CD8-positive, alpha-beta memory T cell (primary cell): ENCODE measurements at regions not wholly inside any gene's neighbourhood (a gene's known extent, or its start where the extent isn't known, plus 50 kb on each side); places are given as distances from the start of the nearest gene placed in this dataset.

Source experiments
- CTCF ChIA-PET: fragments of 350-600 bp; sonication (Branson Sonifier 250); formaldehyde crosslinking; loops from one replicate; lab custom pipeline; 2021; ENCODE audit warnings: antibody characterized with exemption; lab: Charles Lee
- POLR2A ChIA-PET: fragments of 350-600 bp; sonication (Branson Sonifier 250); formaldehyde crosslinking; loops from one replicate; lab custom pipeline; 2021; ENCODE audit warnings: antibody characterized with exemption; lab: Charles Lee
- DNase-seq, 5 donors: peaks; one replicate each; pipeline versions ENCODE4 v3.0.0 to v3.0.0-alpha.2; 2020 to 2022; ENCODE audit warnings: mixed read lengths in 1 of 5
- H3K27ac ChIP-seq: one replicate; pipeline ENCODE4 v1.7.0; 2013; ENCODE audit warnings: low read depth, mild to moderate bottlenecking, low read length, moderate library complexity
- H3K27me3 ChIP-seq: 2 replicates; pipeline ENCODE4 v1.7.0; 2013; ENCODE audit warnings: low read length, mild to moderate bottlenecking; ENCODE audit not compliant: insufficient read depth, poor library complexity, severe bottlenecking
- H3K36me3 ChIP-seq: 2 replicates; pipeline ENCODE4 v1.7.0; 2013; ENCODE audit warnings: mild to moderate bottlenecking, low read length, moderate library complexity; ENCODE audit not compliant: insufficient read depth
- H3K4me1 ChIP-seq: 2 replicates; pipeline ENCODE4 v1.7.0; 2013; ENCODE audit warnings: mild to moderate bottlenecking, low read length, moderate library complexity; ENCODE audit not compliant: insufficient read depth
- H3K4me3 ChIP-seq: 2 replicates; pipeline ENCODE4 v1.7.0; 2013; ENCODE audit warnings: mild to moderate bottlenecking, low read length
- H3K9me3 ChIP-seq: 2 replicates; pipeline ENCODE4 v1.7.0; 2013; ENCODE audit warnings: mild to moderate bottlenecking, low read length
- H3K27ac Mint-ChIP-seq, 8 donors: one replicate each; pipeline ENCODE4 v1.8.0; 2020 to 2021; ENCODE audit warnings: mixed read lengths in 8 of 8, mild to moderate bottlenecking in 6 of 8, inconsistent platforms in 3 of 8, moderate library complexity in 3 of 8
- H3K27me3 Mint-ChIP-seq, 2 donors: one replicate each; pipeline ENCODE4 v1.8.0; 2020 to 2021; ENCODE audit warnings: mixed read lengths in 2 of 2, mild to moderate bottlenecking in 1 of 2, moderate library complexity in 1 of 2
- H3K36me3 Mint-ChIP-seq, 3 donors: one replicate each; pipeline ENCODE4 v1.8.0; 2020 to 2021; ENCODE audit warnings: mixed read lengths in 3 of 3, inconsistent platforms in 1 of 3, mild to moderate bottlenecking in 1 of 3
- H3K4me1 Mint-ChIP-seq, 3 donors: one replicate each; pipeline ENCODE4 v1.8.0; 2020 to 2021; ENCODE audit warnings: mixed read lengths in 3 of 3, inconsistent platforms in 1 of 3, mild to moderate bottlenecking in 1 of 3
- H3K4me3 Mint-ChIP-seq, 7 donors: one replicate each; pipeline ENCODE4 v1.8.0; 2020 to 2021; ENCODE audit warnings: mixed read lengths in 7 of 7, mild to moderate bottlenecking in 6 of 7, moderate library complexity in 4 of 7, inconsistent platforms in 2 of 7
- H3K9me3 Mint-ChIP-seq, 5 donors: one replicate each; pipeline ENCODE4 v1.8.0; 2020 to 2022; ENCODE audit warnings: mixed read lengths in 5 of 5, mild to moderate bottlenecking in 3 of 5, moderate library complexity in 2 of 5, inconsistent platforms in 1 of 5

GRCh38 chr2:162967147-162967546, 128.6 kb upstream of the KCNH7 start:
- no peak overlapping the region for H3K27ac Mint-ChIP-seq
- Histone ChIP-seq H3K9me3 (no peaks in the 10 kb centered on the region), H3K36me3 (no peaks in the 10 kb centered on the region), H3K27me3 (no peaks in the 10 kb centered on the region), H3K4me3 (no peak overlapping the region), H3K4me1 (no peaks in the 10 kb centered on the region), H3K27ac (no peak overlapping the region)
- ChIA-PET POLR2A (no interaction called here), CTCF (no interaction called here)
- H3K4me3 Mint-ChIP-seq = no peak overlapping the region
- H3K4me1 Mint-ChIP-seq = no peaks in the 10 kb centered on the region
- no peaks in the 10 kb centered on the region for H3K27me3 Mint-ChIP-seq
- no peak for DNase-seq
- peaks cover 0 to 11% (median 0%) of the 10 kb centered on the region in 5 donors for H3K9me3 Mint-ChIP-seq
- H3K36me3 Mint-ChIP-seq = no peaks in the 10 kb centered on the region

- no peak overlapping the region for H3K4me3 ChIP-seq
- H3K36me3 Mint-ChIP-seq = no peaks in the 10 kb centered on the region
- no peaks in the 10 kb centered on the region for H3K36me3 ChIP-seq
- no peak overlapping the region for H3K4me3 Mint-ChIP-seq
- no peak overlapping the region for H3K27ac Mint-ChIP-seq
- H3K27me3 ChIP-seq = no peaks in the 10 kb centered on the region
- ChIA-PET CTCF (no interaction called here), POLR2A (no interaction called here)
- no peaks in the 10 kb centered on the region for H3K27me3 Mint-ChIP-seq
- H3K9me3 ChIP-seq = no peaks in the 10 kb centered on the region
- H3K27ac ChIP-seq = no peak overlapping the region
- DNase-seq = no peak
- peaks cover 0 to 11% (median 3%) of the 10 kb centered on the region in 5 donors for H3K9me3 Mint-ChIP-seq
- no peaks in the 10 kb centered on the region for H3K4me1 ChIP-seq
- no peaks in the 10 kb centered on the region for H3K4me1 Mint-ChIP-seq
Observed at GRCh38 chr2:162965191-162965590, 126.6 kb upstream of the KCNH7 start.

GRCh38 chr2:162964513-162964912, 125.9 kb upstream of the KCNH7 start:
- no peak overlapping the region for H3K4me3 Mint-ChIP-seq
- Histone ChIP-seq H3K27ac (no peak overlapping the region), H3K27me3 (no peaks in the 10 kb centered on the region)

GRCh38 chr2:162963156-162963555, 124.6 kb upstream of the KCNH7 start:
- no peak overlapping the region for H3K4me3 Mint-ChIP-seq
- CTCF ChIA-PET = no interaction called here

More at GRCh38 chr2:162964513-162964912, 125.9 kb upstream of the KCNH7 start:
- H3K4me3 ChIP-seq = no peak overlapping the region
- POLR2A ChIA-PET = no interaction called here
- no peak for DNase-seq
- Mint-ChIP-seq H3K4me1 (no peaks in the 10 kb centered on the region), H3K27ac (no peak overlapping the region), H3K9me3 (peaks cover 0 to 15% (median 8%) of the 10 kb centered on the region in 5 donors), H3K27me3 (no peaks in the 10 kb centered on the region), H3K36me3 (no peaks in the 10 kb centered on the region)
- H3K36me3 ChIP-seq = no peaks in the 10 kb centered on the region
- H3K4me1 ChIP-seq = no peaks in the 10 kb centered on the region
- CTCF ChIA-PET = no interaction called here
- H3K9me3 ChIP-seq = no peaks in the 10 kb centered on the region

GRCh38 chr2:162945785-162946184, 107.2 kb upstream of the KCNH7 start:
- DNase-seq = no peak
- Histone ChIP-seq H3K36me3 (no peaks in the 10 kb centered on the region), H3K9me3 (no peaks in the 10 kb centered on the region), H3K4me1 (no peaks in the 10 kb centered on the region), H3K27me3 (no peaks in the 10 kb centered on the region), H3K27ac (no peak overlapping the region), H3K4me3 (no peak overlapping the region)
- Mint-ChIP-seq H3K27ac (no peak overlapping the region), H3K4me3 (no peak overlapping the region), H3K27me3 (peaks cover 0 to 1% of the 10 kb centered on the region in 2 donors), H3K9me3 (peaks cover 2 to 41% (median 16%) of the 10 kb centered on the region in 5 donors), H3K36me3 (no peaks in the 10 kb centered on the region), H3K4me1 (no peaks in the 10 kb centered on the region)
- ChIA-PET CTCF (no interaction called here), POLR2A (no interaction called here)

More at GRCh38 chr2:162963156-162963555, 124.6 kb upstream of the KCNH7 start:
- DNase-seq = no peak
- H3K9me3 ChIP-seq = no peaks in the 10 kb centered on the region
- Mint-ChIP-seq H3K27me3 (no peaks in the 10 kb centered on the region), H3K36me3 (no peaks in the 10 kb centered on the region), H3K4me1 (no peaks in the 10 kb centered on the region), H3K9me3 (peaks cover 2 to 19% (median 14%) of the 10 kb centered on the region in 5 donors), H3K27ac (no peak overlapping the region)
- POLR2A ChIA-PET = no interaction called here
- no peaks in the 10 kb centered on the region for H3K27me3 ChIP-seq
- H3K36me3 ChIP-seq = no peaks in the 10 kb centered on the region
- no peaks in the 10 kb centered on the region for H3K4me1 ChIP-seq
- no peak overlapping the region for H3K4me3 ChIP-seq
- H3K27ac ChIP-seq = no peak overlapping the region

- Histone ChIP-seq H3K4me1 (no peaks in the 10 kb centered on the region), H3K36me3 (no peaks in the 10 kb centered on the region), H3K27me3 (no peaks in the 10 kb centered on the region), H3K4me3 (no peak overlapping the region), H3K9me3 (no peaks in the 10 kb centered on the region), H3K27ac (no peak overlapping the region)
- ChIA-PET CTCF (no interaction called here), POLR2A (no interaction called here)
- Mint-ChIP-seq H3K27me3 (no peaks in the 10 kb centered on the region), H3K4me1 (no peaks in the 10 kb centered on the region), H3K27ac (no peak overlapping the region), H3K4me3 (no peak overlapping the region), H3K9me3 (peaks cover 2 to 16% (median 6%) of the 10 kb centered on the region in 5 donors), H3K36me3 (no peaks in the 10 kb centered on the region)
- DNase-seq = no peak
Observed at GRCh38 chr2:162938387-162938786, 99.8 kb upstream of the KCNH7 start.

- Histone ChIP-seq H3K4me3 (no peak overlapping the region), H3K36me3 (no peaks in the 10 kb centered on the region), H3K4me1 (no peaks in the 10 kb centered on the region), H3K27me3 (no peaks in the 10 kb centered on the region), H3K9me3 (no peaks in the 10 kb centered on the region), H3K27ac (no peak overlapping the region)
- Mint-ChIP-seq H3K27ac (no peak overlapping the region), H3K4me3 (no peak overlapping the region), H3K36me3 (no peaks in the 10 kb centered on the region), H3K9me3 (peaks cover 0 to 5% (median 3%) of the 10 kb centered on the region in 5 donors), H3K4me1 (no peaks in the 10 kb centered on the region), H3K27me3 (no peaks in the 10 kb centered on the region)
- CTCF ChIA-PET = no interaction called here
- POLR2A ChIA-PET = no interaction called here
- no peak for DNase-seq
Observed at GRCh38 chr2:162934191-162934590, 95.6 kb upstream of the KCNH7 start.

- Mint-ChIP-seq H3K9me3 (peaks cover 0 to 5% (median 3%) of the 10 kb centered on the region in 5 donors), H3K27ac (no peak overlapping the region), H3K36me3 (no peaks in the 10 kb centered on the region), H3K4me3 (no peak overlapping the region), H3K4me1 (no peaks in the 10 kb centered on the region), H3K27me3 (no peaks in the 10 kb centered on the region)
- no peak for DNase-seq
- Histone ChIP-seq H3K9me3 (no peaks in the 10 kb centered on the region), H3K27ac (no peak overlapping the region), H3K27me3 (no peaks in the 10 kb centered on the region), H3K4me1 (no peaks in the 10 kb centered on the region), H3K4me3 (no peak overlapping the region), H3K36me3 (no peaks in the 10 kb centered on the region)
- POLR2A ChIA-PET = no interaction called here
- CTCF ChIA-PET = no interaction called here
Observed at GRCh38 chr2:162932416-162932815, 93.8 kb upstream of the KCNH7 start.

GRCh38 chr2:162929571-162929970, 91.0 kb upstream of the KCNH7 start:
- ChIA-PET CTCF (no interaction called here), POLR2A (no interaction called here)
- Mint-ChIP-seq H3K9me3 (peaks cover 0 to 8% (median 2%) of the 10 kb centered on the region in 5 donors), H3K4me3 (no peak overlapping the region), H3K36me3 (no peaks in the 10 kb centered on the region), H3K27me3 (no peaks in the 10 kb centered on the region), H3K27ac (no peak overlapping the region), H3K4me1 (no peaks in the 10 kb centered on the region)
- H3K9me3 ChIP-seq = no peaks in the 10 kb centered on the region
- no peak overlapping the region for H3K4me3 ChIP-seq
- no peaks in the 10 kb centered on the region for H3K4me1 ChIP-seq
- no peaks in the 10 kb centered on the region for H3K27me3 ChIP-seq
- H3K27ac ChIP-seq = no peak overlapping the region
- no peaks in the 10 kb centered on the region for H3K36me3 ChIP-seq
- no peak for DNase-seq
